T-helper 2 cell (primary cell): ENCODE measurements at regions not wholly inside any gene's neighbourhood (a gene's known extent, or its start where the extent isn't known, plus 50 kb on each side); places are given as distances from the start of the nearest gene placed in this dataset.
A peak's percentile ranks its signal among the peaks of the same experiment; 100 is the strongest.
"Not testable (repeated sequence)": the region's sequence is repeated elsewhere in the genome, so short reads cannot be mapped to it uniquely, and the experiment has no call there.

Experiments used
- DNase-seq, 5 experiments: peaks; one replicate each; pipeline versions ENCODE4 v3.0.0 to v3.0.0-alpha.2; 2012 to 2022

DNA sequence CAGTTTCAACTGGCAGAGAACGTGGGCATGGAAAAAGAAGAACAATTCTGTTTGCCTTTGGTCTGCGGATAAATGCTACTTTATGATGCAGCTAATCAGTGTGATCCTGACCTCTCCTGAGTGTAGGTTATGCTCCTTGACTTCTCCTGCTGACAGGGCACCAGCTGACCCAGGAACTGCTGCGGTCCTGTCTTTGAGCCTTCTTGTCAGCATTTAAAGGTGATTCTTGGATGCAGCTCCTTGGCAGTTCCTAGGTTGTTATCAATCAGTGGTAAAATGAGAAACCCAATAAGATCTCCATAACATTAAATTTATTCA is 150.3 kb upstream of the FGF10 start:
- DNase-seq = no peak

DNA sequence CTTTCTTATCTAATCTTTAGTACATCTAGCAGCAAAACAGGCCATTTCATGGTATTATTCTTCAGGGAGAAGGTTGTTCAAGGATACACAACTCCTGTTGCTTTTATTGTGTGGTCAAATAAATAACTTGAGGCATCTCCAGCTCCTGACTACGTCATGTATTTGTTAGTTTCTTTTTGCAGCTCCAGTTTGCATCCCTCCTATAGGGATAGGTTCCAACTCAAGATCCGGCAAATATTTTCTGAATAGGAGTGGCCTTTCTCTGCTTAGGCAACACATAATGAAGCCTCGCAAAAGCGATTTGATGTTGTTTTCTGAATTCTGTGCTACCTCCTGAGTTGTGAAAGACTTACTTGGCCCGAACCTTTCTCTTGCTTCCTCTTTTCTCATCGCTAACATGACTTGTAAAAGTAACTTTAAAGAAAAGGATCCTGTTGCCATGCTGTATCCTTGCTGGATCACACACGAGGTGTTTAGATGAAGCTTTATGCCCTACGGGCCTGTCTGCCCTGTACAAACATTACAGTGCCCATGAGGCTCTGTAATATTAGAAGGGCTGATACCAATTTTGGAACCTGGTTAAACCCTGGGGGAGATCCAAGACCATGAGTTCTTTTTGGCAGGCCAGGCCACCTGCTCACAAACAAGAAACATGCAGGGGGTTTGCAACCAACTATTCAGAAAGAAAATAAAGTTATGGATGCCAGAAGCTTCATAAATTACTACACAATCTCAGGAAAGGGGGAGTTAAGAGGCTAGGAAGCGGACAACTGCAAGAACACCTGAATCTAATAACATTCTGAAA is 149.8 kb upstream of the FGF10 start:
- DNase-seq = no peak

DNA sequence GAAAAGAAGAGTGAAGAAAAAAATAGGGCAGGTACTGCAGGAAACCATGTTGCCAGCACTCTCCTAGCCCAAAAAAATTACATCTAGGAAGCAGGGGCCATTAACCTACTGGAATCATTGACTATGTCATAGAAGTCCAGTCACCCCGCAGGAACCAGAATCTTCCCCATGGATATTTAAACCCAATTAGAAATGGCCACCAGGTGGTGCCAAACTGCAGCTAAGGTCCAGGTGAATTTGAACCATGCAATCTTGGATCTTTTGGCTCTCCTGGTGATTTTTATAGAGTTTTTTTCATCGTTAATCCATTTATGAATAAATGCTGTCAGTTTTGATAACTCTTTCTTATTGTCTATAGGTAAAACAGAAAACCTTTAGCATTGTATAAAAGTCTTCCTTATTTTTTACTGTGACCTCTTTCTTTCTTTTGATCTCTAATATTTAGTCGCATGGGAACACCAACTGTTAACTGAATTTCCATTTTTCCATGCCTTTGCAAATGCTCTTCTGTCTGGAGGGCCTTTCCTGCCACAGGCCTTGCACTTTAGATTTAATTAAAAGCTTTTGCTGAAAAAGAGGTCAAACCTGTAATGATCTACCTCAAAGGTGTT is 147.5 kb upstream of the FGF10 start:
- DNase-seq = peak in 1 of 5 experiments; percentile 1

DNA sequence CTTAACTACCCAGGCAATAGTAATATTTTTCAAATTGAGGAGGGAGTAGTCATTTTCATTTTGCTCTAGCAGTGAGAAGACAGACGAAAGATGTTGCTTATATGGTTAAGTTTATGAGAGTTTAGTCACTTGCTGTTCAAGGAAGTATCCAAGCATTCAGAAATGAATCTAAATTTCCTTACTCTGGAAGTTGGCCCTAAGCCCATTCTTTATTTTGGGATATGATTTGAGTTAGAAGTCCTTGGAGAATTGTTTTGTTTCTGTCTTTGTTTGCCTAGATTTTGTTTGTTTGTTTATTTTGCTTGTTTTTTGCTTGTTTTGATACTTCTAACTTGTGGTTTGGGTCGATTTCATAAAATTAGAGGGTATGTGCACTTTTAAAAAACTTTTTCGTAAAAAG is 146.4 kb upstream of the FGF10 start:
- DNase-seq = no peak

DNA sequence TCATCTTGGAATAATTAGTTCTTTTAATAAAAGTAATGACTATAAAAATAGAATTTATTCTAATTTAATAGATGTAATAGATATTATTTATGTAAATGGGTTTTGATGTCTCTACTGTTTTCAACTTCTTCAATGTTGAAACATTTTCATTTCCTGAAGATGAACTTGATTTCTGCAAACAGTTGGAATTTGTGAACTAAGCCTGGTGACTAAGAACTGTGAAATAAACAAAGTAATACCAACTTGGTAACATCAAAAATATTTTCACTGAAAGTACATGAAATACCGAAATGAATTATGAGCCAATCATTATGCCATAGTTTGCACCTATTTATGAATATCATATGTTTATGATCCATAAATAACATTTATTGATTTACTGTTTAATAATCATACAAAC is 143.8 kb upstream of the FGF10 start:
- DNase-seq = no peak

DNA sequence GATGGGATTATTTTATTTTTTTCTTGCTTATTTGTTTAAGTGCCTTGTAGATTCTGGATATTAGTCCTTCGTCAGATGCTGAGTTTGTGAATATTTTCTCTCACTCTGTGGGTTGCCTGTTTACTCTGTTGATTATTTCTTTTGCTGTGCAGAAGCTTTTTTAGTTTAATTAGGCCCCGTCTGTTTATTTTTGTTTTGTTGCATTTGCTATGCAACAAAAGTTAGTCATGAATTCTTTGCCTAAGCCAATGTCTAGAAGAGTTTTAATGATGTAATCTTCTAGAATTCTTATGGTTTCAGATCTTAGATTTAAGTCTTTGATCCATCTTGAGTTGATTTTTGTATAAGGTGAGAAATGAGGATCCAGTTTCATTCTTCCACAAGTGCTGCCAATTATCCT is 142.5 kb upstream of the FGF10 start:
- DNase-seq = not testable (repeated sequence)

DNA sequence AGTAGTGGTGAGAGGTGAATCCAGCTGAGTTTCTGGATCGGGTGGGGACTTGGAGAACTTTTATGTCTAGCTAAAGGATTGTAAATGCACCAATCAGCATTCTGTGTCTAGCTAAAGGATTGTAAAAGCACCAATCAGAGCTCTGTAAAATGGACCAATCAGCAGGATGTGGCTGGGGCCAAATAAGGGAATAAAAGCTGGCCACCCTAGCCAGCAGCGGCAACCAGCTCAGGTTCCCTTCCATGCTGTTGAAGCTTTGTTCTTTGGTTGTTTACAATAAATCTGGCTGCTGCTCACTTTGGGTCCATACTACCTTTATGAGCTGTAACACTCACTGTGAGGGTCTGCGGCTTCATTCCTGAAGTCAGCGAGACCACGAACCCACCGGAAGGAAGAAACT is 141.6 kb upstream of the FGF10 start:
- DNase-seq = not testable (repeated sequence)

DNA sequence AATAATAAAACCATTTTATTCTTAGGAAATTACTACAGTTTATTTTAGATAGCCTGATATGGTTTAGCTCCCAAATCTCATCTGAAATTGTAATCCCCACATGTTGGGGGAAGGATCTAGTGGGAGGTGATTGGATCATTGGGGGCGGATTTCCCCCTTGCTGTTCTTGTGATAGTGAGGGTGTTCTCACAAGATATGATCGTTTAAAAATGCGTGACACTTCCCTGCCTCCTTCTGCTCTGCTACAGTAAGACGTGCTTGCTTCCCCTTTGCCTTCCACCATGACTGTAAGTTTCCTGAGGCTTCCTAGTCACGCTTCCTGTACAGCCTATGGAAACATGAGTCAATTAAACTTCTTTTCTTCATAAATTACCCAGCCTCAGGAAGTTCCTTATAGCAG is 122.4 kb upstream of the FGF10 start:
- DNase-seq = no peak

DNA sequence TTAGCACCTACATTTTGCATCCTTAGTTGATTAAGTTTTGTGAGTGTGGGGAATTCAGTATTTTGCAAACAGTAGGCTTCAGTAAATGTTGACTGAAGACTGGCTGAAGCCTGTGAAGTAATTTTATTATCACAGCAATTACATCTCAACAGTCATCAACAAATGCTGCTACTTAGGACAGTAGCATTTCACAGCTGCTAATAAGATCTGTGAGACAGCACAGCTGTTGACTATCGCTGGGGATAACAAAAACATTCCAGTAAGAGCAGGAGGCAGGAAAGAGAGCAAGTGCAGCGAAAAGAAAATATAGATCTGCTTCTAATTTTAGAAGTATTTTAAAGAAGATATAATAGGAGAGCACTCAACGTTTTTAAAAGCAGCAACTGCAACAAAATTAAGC is 117.3 kb upstream of the FGF10 start:
- DNase-seq = no peak

DNA sequence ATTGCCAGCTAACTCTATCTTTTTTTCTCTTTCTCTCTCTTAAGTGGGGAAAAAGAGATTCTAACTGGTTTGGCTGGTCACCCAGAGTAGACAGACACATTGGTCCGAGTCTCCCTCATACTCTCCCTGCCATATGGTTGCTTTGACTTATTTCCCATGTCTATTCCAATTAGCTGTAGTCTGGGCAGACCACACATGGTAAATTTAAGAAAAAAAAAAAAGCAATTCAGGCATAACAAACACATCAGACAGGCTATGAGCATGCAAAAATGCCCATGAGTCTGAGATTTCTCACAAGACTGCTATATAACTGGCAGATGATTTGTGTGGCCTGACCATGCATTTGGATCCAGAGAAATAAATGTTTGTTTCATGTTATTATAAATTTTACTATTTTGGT is 110.2 kb upstream of the FGF10 start:
- no peak for DNase-seq

DNA sequence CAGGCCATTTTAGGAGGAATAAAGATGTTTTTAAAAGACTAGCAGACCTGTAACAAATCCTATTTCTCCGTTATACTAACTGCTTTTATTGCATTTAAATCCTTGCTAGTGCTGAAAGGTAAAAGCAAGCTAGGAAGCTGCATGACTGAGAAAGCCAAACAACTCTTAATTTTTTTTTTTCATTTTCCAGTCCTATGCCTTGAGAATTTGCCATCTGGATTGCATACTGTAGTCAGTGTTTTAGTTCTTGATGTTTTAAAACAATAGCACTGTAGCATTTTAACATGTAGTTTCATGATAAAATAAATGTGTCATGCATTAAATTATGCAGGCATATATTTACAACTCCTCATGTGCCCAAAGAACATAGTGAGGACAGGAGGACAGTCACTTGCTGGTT is 108.4 kb upstream of the FGF10 start:
- DNase-seq = no peak

DNA sequence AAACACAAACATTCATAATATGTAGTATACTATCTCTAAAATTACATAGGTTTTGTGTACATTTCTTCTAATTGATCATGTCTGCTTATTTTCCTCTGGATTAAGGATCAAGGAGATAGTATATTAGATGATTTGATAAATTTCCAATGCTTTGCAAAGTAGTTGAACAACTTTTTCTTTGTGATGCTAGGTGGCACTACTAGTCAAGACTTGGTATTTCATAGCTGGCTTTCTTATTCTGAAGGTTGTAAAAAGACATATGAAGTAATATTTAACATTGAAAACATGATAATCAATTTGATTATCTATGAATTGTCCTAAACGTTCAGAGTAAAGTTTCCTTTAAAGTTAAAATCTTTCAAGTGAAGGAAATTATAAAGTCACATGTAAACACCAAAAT is 106.1 kb upstream of the FGF10 start:
- no peak for DNase-seq

DNA sequence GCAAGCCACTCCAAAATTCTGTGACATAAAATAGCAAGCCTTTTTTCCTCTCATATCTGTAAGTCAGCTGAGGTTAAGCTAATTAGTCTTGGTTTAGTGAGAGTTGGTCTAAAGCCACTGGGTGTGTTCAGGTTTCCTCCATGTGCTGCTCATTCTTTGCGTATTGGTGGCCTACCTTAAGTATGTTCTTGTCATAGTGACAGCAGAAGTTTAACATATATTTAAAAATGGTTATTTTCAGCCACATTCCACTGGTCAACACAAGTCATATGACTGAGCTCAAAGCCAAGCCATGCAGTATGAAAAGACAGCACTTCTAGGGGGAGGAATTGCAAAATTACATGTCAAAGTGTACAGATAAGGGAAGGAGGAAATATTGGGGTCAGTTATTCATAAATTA is 100.5 kb upstream of the FGF10 start:
- no peak for DNase-seq

DNA sequence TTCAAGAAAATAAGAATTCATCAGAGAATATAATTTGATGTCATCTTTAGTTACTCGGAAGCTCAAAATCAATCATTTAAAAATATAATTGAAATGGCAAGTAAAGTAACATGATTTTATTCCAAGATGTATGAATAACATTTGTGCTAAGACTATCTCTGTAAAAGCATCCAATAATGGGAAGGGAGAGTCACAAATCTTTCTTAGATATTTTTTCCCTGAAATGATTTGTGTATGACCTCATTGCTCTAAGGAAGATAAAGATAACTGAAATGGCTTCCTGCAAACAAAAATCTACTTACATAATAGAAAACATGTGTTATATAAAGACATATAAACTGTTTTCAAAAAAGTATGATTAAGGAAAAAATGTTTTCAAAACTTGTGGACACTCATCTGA is 97.4 kb upstream of the FGF10 start:
- no peak for DNase-seq

DNA sequence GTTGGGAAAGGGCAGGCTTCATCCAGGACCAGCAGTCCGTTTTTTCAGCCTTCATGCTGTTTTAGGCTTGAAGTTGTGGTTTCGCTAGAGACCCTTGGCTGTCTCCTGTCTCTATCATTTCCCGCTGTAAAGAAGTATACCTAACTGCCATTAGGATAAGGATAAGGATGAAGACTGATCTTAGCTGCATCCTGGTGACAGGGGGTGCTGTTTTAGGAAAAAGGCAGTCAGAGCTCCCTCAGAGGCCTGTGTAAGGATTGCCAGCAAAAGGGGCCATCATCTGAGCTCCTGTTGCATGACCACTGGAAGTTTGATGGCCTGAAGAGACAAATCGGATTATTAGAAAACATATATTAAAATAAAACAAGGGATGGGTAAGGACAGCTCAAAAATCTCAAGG is 64.8 kb upstream of the FGF10 start:
- DNase-seq = no peak

DNA sequence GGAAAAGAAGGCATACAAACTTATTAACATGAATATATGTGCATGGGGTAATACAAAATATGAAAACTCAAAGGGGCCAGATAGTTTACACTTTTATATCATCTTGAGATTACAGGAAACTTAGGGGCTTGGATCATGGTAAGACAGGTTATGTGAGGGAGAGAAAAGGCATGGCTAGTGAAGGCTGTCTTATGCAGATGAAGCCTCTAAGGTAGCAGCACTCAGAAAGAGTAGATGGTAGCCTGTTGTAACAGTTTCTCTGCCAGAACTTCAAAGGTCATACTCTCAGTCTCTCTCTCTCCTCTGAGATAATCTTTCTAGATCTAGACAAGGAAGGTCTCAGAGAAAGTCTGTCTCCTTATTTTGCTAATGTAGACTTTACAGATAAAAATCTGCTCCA is 57.2 kb upstream of the FGF10 start:
- no peak for DNase-seq

DNA sequence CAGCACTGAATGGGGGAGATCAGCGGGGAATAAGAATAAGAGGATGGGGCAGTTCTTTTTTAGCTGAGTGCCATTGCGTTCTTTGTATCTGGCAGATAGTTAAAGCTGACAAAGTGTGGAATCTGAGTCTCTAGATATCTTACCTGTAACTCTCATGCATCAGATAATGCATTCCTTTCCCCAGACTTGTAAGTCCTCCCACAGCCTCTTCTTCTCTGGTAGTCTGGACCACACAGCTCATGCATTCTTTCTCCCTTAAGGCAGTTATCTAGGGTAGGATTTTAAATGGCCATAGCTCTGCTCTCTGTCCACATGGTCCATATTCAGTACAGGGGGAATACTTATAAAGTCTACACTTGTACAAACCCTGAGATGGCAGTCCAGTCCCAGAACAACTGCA is 54.0 kb upstream of the FGF10 start:
- no peak for DNase-seq

DNA sequence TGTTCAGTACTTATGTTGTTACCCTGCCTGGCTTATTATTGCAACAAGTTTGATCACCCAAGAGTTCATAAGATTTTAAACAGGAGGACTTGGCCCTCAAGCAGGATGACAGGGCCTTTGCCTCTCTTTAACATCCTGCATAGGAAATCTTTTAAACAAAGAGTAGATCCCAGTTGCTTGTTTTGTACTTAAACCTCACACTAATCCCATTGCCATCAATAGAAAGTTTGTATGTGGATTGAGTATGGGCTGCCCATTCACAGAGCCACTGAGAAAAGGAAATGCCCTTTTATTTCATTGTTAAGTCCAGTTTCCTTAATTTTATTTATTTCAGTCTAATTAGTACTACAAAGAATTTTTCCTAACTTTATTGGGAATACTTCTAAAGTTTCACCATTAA is 52.2 kb upstream of the FGF10 start:
- no peak for DNase-seq

DNA sequence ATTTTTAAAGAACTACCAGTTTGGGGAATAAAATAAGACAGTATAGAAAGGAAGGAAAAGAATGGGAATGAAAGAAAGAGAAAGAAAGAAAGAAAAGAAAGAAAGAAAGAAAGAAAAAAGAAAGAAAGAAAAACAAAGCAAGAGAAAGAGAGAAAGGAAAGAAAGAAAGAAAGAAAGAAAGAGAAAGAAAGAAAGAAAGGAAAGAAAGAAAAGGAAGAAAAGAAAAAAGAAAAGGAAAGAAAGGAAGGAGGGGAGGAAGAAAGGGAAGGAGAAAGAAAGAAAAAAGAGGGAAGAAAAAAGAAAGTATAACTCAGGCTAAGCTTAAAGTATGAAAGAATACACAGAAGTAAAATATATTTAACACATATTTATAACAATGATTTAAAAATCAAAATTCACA is 51.0 kb upstream of the FGF10 start:
- DNase-seq = no peak
